G401.6 (cell line): ENCODE measurements at regions not wholly inside any gene's neighbourhood (a gene's known extent, or its start where the extent isn't known, plus 50 kb on each side); places are given as distances from the start of the nearest gene placed in this dataset.
"Not testable (repeated sequence)": the region's sequence is repeated elsewhere in the genome, so short reads cannot be mapped to it uniquely, and the experiment has no call there.

ENCODE experiments used
- FAIRE-seq: peaks from 2 replicates; lab custom pipeline; 2012; peaks lifted over from hg19 to GRCh38; lab: Jason Lieb, UNC

GRCh38 chr16:5750439-5750838 is 652.8 kb upstream of the EEF2KMT start:
- FAIRE-seq: not testable (repeated sequence)

- FAIRE-seq: no peak
Measured at GRCh38 chr16:5738586-5738985, 641.0 kb upstream of the EEF2KMT start.

GRCh38 chr16:5736209-5736930 is 638.8 kb upstream of the EEF2KMT start:
- no peak for FAIRE-seq

GRCh38 chr16:5735444-5735843 is 637.8 kb upstream of the EEF2KMT start:
- FAIRE-seq: no peak

GRCh38 chr16:5730783-5731182 is 633.2 kb upstream of the EEF2KMT start:
- no peak for FAIRE-seq

GRCh38 chr16:5722116-5722619 is 624.6 kb upstream of the EEF2KMT start:
- no peak for FAIRE-seq

- no peak for FAIRE-seq
Measured at GRCh38 chr16:5715155-5715554, 617.6 kb upstream of the EEF2KMT start.

GRCh38 chr16:5709889-5710288 is 612.3 kb upstream of the EEF2KMT start:
- no peak for FAIRE-seq

- FAIRE-seq: no peak
Measured at GRCh38 chr16:5706211-5706610, 608.6 kb upstream of the EEF2KMT start.

- FAIRE-seq: no peak
Measured at GRCh38 chr16:5704271-5704670, 606.7 kb upstream of the EEF2KMT start.

- FAIRE-seq: no peak
Measured at GRCh38 chr16:5693426-5693825, 595.8 kb upstream of the EEF2KMT start.

GRCh38 chr16:5681966-5682365 is 584.4 kb upstream of the EEF2KMT start:
- FAIRE-seq: no peak

- FAIRE-seq: no peak
Measured at GRCh38 chr16:5678371-5678770, 580.8 kb upstream of the EEF2KMT start.

- no peak for FAIRE-seq
Measured at GRCh38 chr16:5671421-5671820, 573.8 kb upstream of the EEF2KMT start.

- no peak for FAIRE-seq
Measured at GRCh38 chr16:5670198-5670597, 572.6 kb upstream of the EEF2KMT start.

- FAIRE-seq: no peak
Measured at GRCh38 chr16:5668553-5668952, 571.0 kb upstream of the EEF2KMT start.

- FAIRE-seq: no peak
Measured at GRCh38 chr16:5665834-5666233, 568.2 kb upstream of the EEF2KMT start.

GRCh38 chr16:5653789-5654188 is 556.2 kb upstream of the EEF2KMT start:
- FAIRE-seq: no peak

GRCh38 chr16:5653041-5653440 is 555.4 kb upstream of the EEF2KMT start:
- no peak for FAIRE-seq

GRCh38 chr16:5649762-5650743 is 552.5 kb upstream of the EEF2KMT start:
- FAIRE-seq: no peak

GRCh38 chr16:5647051-5647450 is 549.5 kb upstream of the EEF2KMT start:
- FAIRE-seq: no peak

- no peak for FAIRE-seq
Measured at GRCh38 chr16:5643855-5644531, 546.4 kb upstream of the EEF2KMT start.

- FAIRE-seq: no peak
Measured at GRCh38 chr16:5642436-5642835, 544.8 kb upstream of the EEF2KMT start.
